ENCODE measurements at regions not wholly inside any gene's neighbourhood (a gene's known extent, or its start where the extent isn't known, plus 50 kb on each side); places are given as distances from the start of the nearest gene placed in this dataset.
A peak's percentile ranks its signal among the peaks of the same experiment; 100 is the strongest.
"Not testable (repeated sequence)": the region's sequence is repeated elsewhere in the genome, so short reads cannot be mapped to it uniquely, and the experiment has no call there.

- Mint-ChIP-seq H3K27ac (no peak overlapping the region), H3K9me3 (no peaks in the 10 kb centered on the region)
Measured at GRCh38 chr10:64038107-64038506, 516.9 kb downstream of the REEP3 start.

GRCh38 chr10:64039198-64039597 is 518.0 kb downstream of the REEP3 start:
- ATAC-seq (no peak), DNase-seq (ENCODE audit: low spot score in 2 of 2) (no peak)
- H3K9me3 Mint-ChIP-seq = no peaks in the 10 kb centered on the region
- H3K36me3 Mint-ChIP-seq = no peaks in the 10 kb centered on the region
- no peak overlapping the region for H3K27ac Mint-ChIP-seq

More at GRCh38 chr10:64038107-64038506, 516.9 kb downstream of the REEP3 start:
- DNase-seq (ENCODE audit: low spot score in 2 of 2) = no peak
- no peak for ATAC-seq
- H3K36me3 Mint-ChIP-seq = no peaks in the 10 kb centered on the region

GRCh38 chr10:64040781-64041180 is 519.6 kb downstream of the REEP3 start:
- ATAC-seq (peak; percentile 13 to 32), DNase-seq (ENCODE audit: low spot score in 2 of 2) (no peak)
- no peaks in the 10 kb centered on the region for H3K9me3 Mint-ChIP-seq
- no peaks in the 10 kb centered on the region for H3K36me3 Mint-ChIP-seq
- H3K27ac Mint-ChIP-seq = no peak overlapping the region

GRCh38 chr10:64041185-64041988 is 520.2 kb downstream of the REEP3 start:
- peak; percentile 81 to 83 for DNase-seq (ENCODE audit: low spot score in 2 of 2)
- no peak overlapping the region for H3K27ac Mint-ChIP-seq
- H3K36me3 Mint-ChIP-seq = no peaks in the 10 kb centered on the region
- ATAC-seq = peak; percentile 90 to 94
- H3K9me3 Mint-ChIP-seq = no peaks in the 10 kb centered on the region

GRCh38 chr10:64041989-64042490 is 520.8 kb downstream of the REEP3 start:
- Mint-ChIP-seq H3K36me3 (no peaks in the 10 kb centered on the region), H3K9me3 (no peaks in the 10 kb centered on the region), H3K27ac (no peak overlapping the region)
- DNase-seq (ENCODE audit: low spot score in 2 of 2) (no peak), ATAC-seq (peak in 1 of 2 donors; percentile 6)

- no peaks in the 10 kb centered on the region for H3K9me3 Mint-ChIP-seq
- no peak overlapping the region for H3K27ac Mint-ChIP-seq
- H3K36me3 Mint-ChIP-seq = no peaks in the 10 kb centered on the region
- DNase-seq (ENCODE audit: low spot score in 2 of 2) (no peak), ATAC-seq (no peak)
Measured at GRCh38 chr10:64044098-64044497, 522.9 kb downstream of the REEP3 start.

GRCh38 chr10:64044957-64045632 is 523.9 kb downstream of the REEP3 start:
- not testable (repeated sequence) for H3K9me3 Mint-ChIP-seq; H3K27ac Mint-ChIP-seq; DNase-seq (ENCODE audit: low spot score in 2 of 2); H3K36me3 Mint-ChIP-seq; ATAC-seq

GRCh38 chr10:64054392-64054791 is 533.2 kb downstream of the REEP3 start:
- DNase-seq (ENCODE audit: low spot score in 2 of 2) (no peak), ATAC-seq (no peak)
- Mint-ChIP-seq H3K36me3 (no peaks in the 10 kb centered on the region), H3K27ac (no peak overlapping the region), H3K9me3 (no peaks in the 10 kb centered on the region)

GRCh38 chr10:64059884-64060283 is 538.7 kb downstream of the REEP3 start:
- Mint-ChIP-seq H3K36me3 (no peaks in the 10 kb centered on the region), H3K27ac (no peak overlapping the region)

GRCh38 chr10:64060389-64060788 is 539.2 kb downstream of the REEP3 start:
- DNase-seq (ENCODE audit: low spot score in 2 of 2) (no peak), ATAC-seq (no peak)
- Mint-ChIP-seq H3K27ac (no peak overlapping the region), H3K9me3 (no peaks in the 10 kb centered on the region), H3K36me3 (no peaks in the 10 kb centered on the region)

More at GRCh38 chr10:64059884-64060283, 538.7 kb downstream of the REEP3 start:
- no peak for DNase-seq (ENCODE audit: low spot score in 2 of 2)
- no peaks in the 10 kb centered on the region for H3K9me3 Mint-ChIP-seq
- ATAC-seq = no peak

GRCh38 chr10:64062793-64063192 is 541.6 kb downstream of the REEP3 start:
- Mint-ChIP-seq H3K9me3 (no peaks in the 10 kb centered on the region), H3K27ac (no peak overlapping the region), H3K36me3 (no peaks in the 10 kb centered on the region)
- no peak for ATAC-seq
- no peak for DNase-seq (ENCODE audit: low spot score in 2 of 2)

GRCh38 chr10:64067009-64067606 is 545.9 kb downstream of the REEP3 start:
- Mint-ChIP-seq H3K9me3 (no peaks in the 10 kb centered on the region), H3K27ac (no peak overlapping the region), H3K36me3 (no peaks in the 10 kb centered on the region)
- DNase-seq (ENCODE audit: low spot score in 2 of 2) = no peak
- no peak for ATAC-seq

- no peak for DNase-seq (ENCODE audit: low spot score in 2 of 2)
- H3K36me3 Mint-ChIP-seq = no peaks in the 10 kb centered on the region
- no peaks in the 10 kb centered on the region for H3K9me3 Mint-ChIP-seq
Measured at GRCh38 chr10:64067859-64068258, 546.7 kb downstream of the REEP3 start.

GRCh38 chr10:64070241-64070640 is 549.0 kb downstream of the REEP3 start:
- ATAC-seq = no peak
- DNase-seq (ENCODE audit: low spot score in 2 of 2) = no peak
- Mint-ChIP-seq H3K9me3 (no peaks in the 10 kb centered on the region), H3K27ac (no peak overlapping the region), H3K36me3 (no peaks in the 10 kb centered on the region)

More at GRCh38 chr10:64067859-64068258, 546.7 kb downstream of the REEP3 start:
- H3K27ac Mint-ChIP-seq = no peak overlapping the region
- ATAC-seq = no peak

- H3K36me3 Mint-ChIP-seq = no peaks in the 10 kb centered on the region
- DNase-seq (ENCODE audit: low spot score in 2 of 2) = no peak
- no peaks in the 10 kb centered on the region for H3K9me3 Mint-ChIP-seq
- H3K27ac Mint-ChIP-seq = no peak overlapping the region
- no peak for ATAC-seq
Measured at GRCh38 chr10:64071218-64071617, 550.0 kb downstream of the REEP3 start.

- DNase-seq (ENCODE audit: low spot score in 2 of 2) (no peak), ATAC-seq (no peak)
- Mint-ChIP-seq H3K27ac (no peak overlapping the region), H3K36me3 (no peaks in the 10 kb centered on the region), H3K9me3 (no peaks in the 10 kb centered on the region)
Measured at GRCh38 chr10:64075604-64076003, 554.4 kb downstream of the REEP3 start.

GRCh38 chr10:64076322-64076940 is 555.2 kb downstream of the REEP3 start:
- Mint-ChIP-seq H3K27ac (no peak overlapping the region), H3K9me3 (no peaks in the 10 kb centered on the region), H3K36me3 (no peaks in the 10 kb centered on the region)
- DNase-seq (ENCODE audit: low spot score in 2 of 2) (no peak), ATAC-seq (no peak)
